GM11168 (cell line): ENCODE measurements at regions not wholly inside any gene's neighbourhood (a gene's known extent, or its start where the extent isn't known, plus 50 kb on each side); places are given as distances from the start of the nearest gene placed in this dataset.
"Not testable (repeated sequence)": the region's sequence is repeated elsewhere in the genome, so short reads cannot be mapped to it uniquely, and the experiment has no call there.

ENCODE experiments used
- in situ Hi-C: fragments of 300-500 bp; cut with MboI; formaldehyde crosslinking; loops from one replicate; pipeline ENCODE4 v1.12.0; 2022; ENCODE audit warnings: low sequenced_read_pairs; ENCODE audit not compliant: unreplicated experiment

- in situ Hi-C loops = no loop called here
Observed at GRCh38 chr2:17160594-17160993, 357.6 kb downstream of the RAD51AP2 start.

DNA sequence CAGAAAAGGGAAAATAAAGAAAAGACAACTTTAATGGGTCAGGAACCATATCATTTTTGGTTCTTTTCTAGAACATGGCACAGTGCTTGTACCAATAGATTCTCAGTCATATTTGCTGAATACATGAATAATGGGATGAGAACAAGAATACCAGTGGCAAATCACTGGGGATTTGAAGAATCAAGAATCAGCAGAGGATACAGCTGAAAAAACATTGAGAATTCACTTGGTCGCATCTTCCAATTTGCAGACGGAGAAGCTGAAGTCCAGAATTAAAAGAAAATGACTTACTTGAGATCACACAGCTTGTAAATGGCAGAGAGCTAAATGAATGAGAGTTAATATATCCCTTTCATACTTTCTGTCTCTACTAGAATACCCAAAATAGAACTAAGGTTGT lies 362.2 kb downstream of the RAD51AP2 start:
- in situ Hi-C loops = no loop called here

DNA sequence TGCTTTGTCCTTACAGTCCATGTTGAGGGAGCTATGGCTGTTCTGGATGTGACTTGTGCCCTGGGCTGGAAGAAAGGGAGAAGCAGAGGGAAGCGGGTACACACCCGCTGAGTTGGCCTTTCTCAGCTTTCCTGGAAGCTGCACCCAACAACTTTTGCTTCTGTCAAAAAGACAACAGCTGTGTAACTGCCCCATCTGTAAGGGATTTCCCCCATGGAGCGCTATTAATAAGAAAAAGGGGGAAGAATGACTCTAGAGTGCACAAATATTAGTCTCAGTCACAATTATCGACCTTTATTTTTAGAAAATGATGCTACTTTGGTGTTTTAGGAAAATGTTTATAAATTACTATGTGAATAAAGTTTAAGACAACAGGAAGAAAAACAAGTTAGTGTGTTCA lies 368.3 kb downstream of the RAD51AP2 start:
- in situ Hi-C loops = no loop called here

DNA sequence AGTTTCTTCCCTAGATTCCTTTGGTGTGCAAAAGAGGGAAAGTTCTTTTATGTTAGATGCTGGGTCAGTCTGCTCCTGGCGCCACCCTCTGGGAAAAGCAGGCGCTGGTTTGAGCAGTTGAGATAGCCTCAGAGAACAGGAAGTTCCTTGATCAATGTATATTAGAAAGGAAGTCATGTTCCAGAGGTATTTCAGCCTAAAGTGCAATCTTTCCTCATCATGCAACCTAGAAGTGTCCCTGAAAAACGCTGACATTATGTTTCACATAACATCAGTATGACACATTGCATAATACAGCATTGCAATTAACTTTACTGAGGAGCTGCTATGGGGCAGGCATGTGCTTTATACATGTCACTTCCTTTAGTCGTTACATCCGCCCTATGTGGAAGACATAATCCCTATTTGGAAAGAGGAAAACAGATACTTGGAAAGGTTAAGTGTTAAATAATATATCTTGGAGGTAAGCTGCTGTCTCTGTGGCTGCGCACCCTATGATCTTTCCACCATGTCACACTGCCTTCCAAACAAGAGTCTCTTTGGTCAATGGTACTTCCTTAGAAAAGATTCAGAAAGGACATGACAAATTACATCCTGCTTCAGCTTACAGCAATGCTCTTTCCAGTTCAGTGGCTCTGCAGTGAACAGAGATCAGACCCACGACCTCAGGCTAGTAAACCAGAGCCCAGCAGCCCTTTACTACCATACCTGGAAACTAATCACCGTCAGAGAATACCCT lies 369.7 kb downstream of the RAD51AP2 start:
- in situ Hi-C loops = no loop called here

DNA sequence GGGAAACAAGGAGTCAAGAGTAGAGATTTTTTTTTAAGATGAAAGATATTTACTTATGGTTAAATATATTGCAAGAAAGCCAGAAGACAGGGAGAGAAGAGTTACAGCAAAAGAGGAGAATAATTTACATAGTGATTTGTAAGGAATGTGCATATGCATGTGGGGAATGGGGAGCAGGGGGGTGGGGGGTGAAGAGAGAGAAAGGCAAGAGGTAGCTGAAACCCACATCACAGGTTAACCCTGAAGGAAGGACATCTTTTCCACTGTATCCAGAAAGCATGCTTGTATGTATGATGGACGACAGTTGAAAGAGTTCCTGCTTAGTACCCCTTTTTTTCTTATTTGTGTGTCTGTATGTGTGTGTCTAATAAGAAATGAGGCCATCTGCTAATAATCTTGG lies 371.9 kb downstream of the RAD51AP2 start:
- in situ Hi-C loops = no loop called here

DNA sequence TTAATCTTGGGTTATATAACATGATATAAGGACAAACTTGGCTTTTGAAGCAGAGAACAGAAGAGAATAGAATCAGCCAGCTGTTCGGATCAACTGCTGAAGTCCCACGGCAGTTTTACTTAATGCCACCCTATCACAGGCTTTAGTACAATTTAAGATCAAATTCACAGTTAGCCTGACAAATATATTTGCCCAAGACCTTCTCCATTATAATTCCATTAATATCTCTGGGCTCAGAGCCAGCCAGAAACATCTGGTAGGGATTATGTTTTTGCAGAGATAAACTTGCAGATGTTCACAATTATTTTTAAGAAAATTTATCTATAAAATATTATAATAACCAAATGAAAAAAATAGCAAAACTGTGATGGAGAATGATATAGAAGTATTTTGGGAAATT lies 381.4 kb downstream of the RAD51AP2 start:
- in situ Hi-C loops = no loop called here

DNA sequence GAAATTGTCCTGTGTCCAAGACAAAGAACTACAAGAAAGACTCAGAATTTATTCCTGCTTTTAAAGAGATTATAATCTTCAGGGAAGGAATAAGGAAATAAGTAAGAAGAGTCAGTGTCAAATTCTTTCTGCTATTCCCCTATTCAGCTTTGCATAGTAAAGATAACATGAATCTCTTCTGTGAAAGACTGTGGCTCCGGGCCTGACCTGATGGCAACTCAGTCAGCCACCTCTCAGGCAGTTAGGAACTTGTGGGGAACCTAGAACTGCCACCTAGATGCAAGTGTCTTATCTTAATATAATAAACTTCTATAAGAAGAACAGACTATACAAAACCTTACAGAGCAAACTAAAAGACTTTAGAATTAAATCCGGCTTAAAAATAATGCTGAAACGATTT lies 382.0 kb downstream of the RAD51AP2 start:
- in situ Hi-C loops = no loop called here

DNA sequence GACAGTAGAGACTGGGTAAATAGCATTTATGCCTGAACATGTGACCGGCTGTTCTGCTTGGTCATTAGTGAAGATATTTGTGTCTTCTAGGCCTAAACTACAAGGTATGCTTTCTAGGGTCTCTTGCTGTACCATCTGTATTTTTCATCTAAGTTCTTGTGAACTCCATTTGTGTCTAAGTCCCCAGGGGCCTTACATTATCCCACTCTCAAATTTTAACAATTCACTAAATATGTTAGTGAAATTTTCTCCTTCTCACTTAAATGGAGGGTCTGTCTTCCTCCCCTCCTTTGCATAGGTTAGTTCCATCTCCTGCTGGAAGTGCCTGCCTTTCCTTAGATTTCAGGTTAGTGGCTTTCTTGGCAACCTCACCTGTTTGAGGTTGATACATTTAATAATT lies 382.6 kb downstream of the RAD51AP2 start:
- in situ Hi-C loops = no loop called here

- in situ Hi-C loops = no loop called here
Observed at GRCh38 chr2:17133052-17133671, 385.1 kb downstream of the RAD51AP2 start.

DNA sequence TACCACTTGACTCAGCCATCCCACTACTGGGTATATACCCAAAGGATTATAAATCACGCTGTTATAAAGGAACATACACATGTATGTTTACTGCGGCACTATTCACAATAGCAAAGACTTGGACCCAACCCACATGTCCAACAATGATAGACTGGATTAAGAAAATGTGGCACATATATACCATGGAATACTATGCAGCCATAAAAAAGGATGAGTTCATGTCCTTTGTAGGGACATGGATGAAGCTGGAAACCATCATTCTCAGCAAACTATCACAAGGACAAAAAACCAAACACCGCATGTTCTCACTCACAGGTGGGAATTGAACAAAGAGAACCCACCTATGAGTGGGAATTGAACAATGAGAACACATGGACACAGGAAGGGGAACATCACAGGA lies 387.6 kb downstream of the RAD51AP2 start:
- in situ Hi-C loops = not testable (repeated sequence)

- in situ Hi-C loops = no loop called here
Observed at GRCh38 chr2:17125989-17126620, 392.1 kb downstream of the RAD51AP2 start.

DNA sequence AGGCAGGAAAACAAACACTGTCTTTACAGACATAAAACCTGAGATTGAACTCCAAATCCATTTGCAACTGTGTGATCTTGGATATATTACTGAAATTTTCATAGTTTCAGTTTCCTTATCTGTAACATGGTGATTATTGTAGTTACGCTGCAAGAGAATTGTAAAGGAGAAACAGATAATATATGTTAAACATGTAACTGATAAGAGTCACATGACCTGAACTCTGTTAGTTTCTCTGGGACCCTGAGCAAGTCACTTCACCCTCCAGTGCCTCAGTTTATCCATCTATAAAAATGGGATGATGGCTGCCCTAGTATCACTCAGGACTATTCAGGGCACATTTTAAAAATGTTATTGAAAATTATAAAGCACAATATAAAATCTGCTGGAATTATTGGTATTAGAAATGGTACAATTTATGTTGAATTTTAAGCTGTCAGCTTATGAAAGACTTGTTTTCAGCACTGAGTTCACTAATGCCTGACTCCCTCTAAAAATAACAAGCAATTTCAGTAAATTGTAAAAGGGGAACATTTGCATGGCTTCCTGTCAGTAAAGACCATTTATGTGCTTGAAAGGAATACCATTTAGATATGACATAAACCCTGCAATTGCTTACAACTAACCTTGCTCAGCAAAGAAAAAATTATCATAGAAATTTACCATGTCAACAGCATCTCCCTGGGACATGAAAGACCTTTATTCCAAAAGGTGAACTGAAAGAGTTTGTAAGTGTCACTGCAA lies 393.5 kb downstream of the RAD51AP2 start:
- in situ Hi-C loops = no loop called here

DNA sequence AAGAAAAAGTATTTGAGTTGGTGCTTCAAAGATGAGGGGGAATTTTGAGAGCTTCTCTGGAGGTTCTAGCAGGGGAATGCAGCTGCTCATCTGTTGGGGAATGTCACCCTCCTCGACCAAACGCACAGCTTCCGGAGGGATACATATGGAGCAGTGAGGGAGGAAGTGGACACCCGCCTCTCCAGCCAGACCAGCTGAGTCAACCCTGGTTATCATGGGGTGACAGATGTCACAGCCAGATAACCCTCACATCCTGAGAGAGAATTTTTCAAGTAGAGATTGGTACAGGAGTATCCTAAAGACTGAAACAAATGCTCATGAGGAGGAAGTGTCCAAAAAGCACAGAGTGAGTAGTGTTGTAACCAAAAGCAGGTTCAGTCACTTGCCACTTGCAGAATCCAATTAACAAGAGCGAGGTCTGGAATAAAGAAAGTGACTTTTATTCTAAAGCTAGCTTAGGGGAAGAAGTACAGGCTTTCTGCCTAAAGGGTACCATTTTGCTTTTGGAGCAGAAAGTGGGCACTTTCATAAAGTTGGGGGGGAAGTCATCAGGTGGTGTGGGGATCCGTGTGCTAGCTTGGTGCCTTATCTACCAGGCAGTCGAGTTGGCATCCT lies 395.2 kb downstream of the RAD51AP2 start:
- in situ Hi-C loops = no loop called here

- in situ Hi-C loops = no loop called here
Observed at GRCh38 chr2:17115466-17115865, 402.8 kb downstream of the RAD51AP2 start.

DNA sequence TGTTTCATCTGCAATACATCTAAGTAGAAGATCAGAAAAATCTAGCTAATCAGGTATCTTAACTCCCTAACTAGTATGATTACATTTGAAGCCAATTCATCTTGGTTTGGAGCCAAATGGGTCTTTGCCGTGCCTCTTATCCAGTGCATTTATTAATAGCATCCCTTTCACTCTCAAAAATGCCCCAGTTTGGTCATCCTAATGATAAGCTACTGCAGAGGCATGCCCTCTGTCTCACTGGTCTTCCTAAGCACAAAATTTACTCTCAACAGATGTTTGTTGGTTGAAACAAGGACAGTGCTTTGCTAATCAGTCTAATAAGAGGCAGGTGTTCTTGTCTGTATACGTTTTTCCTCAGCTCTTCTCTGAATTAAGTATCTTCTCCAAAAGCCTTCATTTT lies 403.2 kb downstream of the RAD51AP2 start:
- in situ Hi-C loops = no loop called here

DNA sequence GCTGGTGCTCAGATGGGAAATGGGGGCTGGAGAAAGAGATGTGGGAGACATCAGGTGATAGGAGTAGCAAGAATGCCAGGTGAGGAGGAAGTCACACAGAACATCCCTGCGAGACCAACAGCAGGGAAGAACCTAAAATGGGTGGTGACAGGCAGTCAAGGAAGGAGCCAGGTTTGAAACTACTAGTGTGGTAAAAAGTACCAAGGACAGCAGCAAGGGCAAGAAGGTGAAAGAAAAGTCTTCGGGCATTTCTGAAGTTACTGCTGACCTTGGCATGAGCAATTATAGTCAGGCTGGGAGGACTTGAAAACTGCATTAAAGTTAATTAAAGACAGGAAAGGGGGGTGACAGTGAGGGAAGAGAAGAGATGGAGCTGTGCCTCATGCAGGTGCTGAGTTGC lies 410.4 kb downstream of the RAD51AP2 start:
- in situ Hi-C loops = no loop called here

GRCh38 chr2:17107151-17107550 lies 411.1 kb downstream of the RAD51AP2 start:
- in situ Hi-C loops = no loop called here

DNA sequence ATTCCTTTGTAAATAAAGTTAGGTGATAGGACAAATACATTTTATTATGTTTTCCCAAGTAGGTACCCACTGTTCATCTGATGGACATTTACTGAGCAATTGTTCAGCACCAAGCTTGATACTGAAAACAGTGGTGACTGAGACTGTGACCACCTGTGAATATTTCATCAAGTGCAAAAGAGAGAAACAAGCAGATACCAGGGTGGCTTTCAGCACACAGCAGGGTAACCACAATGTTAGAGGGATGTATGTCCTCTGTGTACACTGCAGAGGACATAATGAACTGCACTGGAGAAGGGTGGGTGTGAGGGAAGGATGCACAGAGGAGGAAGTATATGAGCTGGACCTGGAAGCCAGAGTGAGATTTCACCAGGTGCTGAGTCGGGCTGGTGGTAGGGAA lies 411.8 kb downstream of the RAD51AP2 start:
- in situ Hi-C loops = no loop called here

GRCh38 chr2:17104454-17104853 lies 413.8 kb downstream of the RAD51AP2 start:
- in situ Hi-C loops = no loop called here

DNA sequence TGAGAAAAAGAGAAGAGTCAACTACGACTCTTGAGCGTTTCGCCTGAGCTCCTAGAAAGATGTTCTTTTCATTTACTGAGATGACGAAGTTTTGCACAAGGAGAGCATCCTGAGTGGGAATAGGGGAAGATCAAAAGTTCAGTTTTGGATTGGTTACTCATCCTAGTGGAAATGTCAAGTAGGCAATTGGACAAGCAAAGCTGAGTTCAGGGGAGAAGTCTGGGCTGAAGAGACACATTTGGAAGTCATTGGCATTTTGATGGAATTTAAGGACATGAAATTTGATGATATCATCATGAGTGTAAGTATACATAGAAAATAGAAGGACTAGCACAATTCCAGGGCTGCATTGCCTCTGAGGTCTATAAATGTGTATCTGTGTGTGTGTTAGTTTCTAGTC lies 416.6 kb downstream of the RAD51AP2 start:
- in situ Hi-C loops = no loop called here

DNA sequence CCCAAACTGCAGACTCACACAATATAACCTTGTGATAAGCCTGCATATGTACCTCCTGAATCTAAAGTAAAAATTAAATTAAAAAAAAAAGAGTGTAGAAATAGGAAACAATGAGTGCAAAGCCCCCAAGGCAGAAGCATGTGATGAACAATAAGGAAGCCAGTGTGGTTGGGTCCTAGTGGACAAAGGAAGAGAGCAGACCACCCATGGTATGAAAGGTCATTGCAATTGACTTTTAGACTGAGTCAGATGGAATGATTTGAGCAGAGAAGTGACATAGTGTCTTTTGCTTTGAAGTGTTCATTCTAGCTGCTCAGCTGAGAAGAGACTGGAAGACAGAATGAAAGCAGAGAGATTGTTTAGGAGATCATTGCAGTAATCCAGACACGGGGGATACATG lies 417.1 kb downstream of the RAD51AP2 start:
- in situ Hi-C loops = no loop called here
